Keratinocyte (primary cell): ENCODE measurements at regions not wholly inside any gene's neighbourhood (a gene's known extent, or its start where the extent isn't known, plus 50 kb on each side); places are given as distances from the start of the nearest gene placed in this dataset.

Experiments used
- DNase-seq: peaks from one replicate; pipeline ENCODE4 v3.0.0-alpha.2; 2011; ENCODE audit warnings: low read depth, missing footprints, low spot score
- FAIRE-seq: peaks from 2 replicates; lab custom pipeline; 2011; peaks lifted over from hg19 to GRCh38; lab: Jason Lieb, UNC
- H2AFZ ChIP-seq: 2 replicates; pipeline ENCODE4 v1.6.0; 2012; ENCODE audit warnings: low read length, control low read depth, inconsistent platforms; ENCODE audit not compliant: control insufficient read depth
- H3K27ac ChIP-seq: 2 replicates; pipeline ENCODE4 v1.5.1; 2011; ENCODE audit warnings: low read length; ENCODE audit not compliant: control insufficient read depth, insufficient read depth
- H3K27me3 ChIP-seq: 3 replicates; pipeline ENCODE4 v1.6.0; 2011; ENCODE audit warnings: low read length; ENCODE audit not compliant: control insufficient read depth, insufficient read depth; ENCODE audit errors: extremely low read depth
- H3K36me3 ChIP-seq, 2 experiments: 2 replicates in 1 of 2; 3 replicates in 1 of 2; pipeline ENCODE4 v1.5.1; 2011; ENCODE audit warnings: low read length in 2 of 2, mild to moderate bottlenecking in 1 of 2; ENCODE audit not compliant: control insufficient read depth in 2 of 2, insufficient read depth in 2 of 2; ENCODE audit errors: extremely low read depth in 1 of 2
- H3K4me1 ChIP-seq: 3 replicates; pipeline ENCODE4 v1.5.1; 2011; ENCODE audit warnings: low read length; ENCODE audit not compliant: control insufficient read depth, insufficient read depth; ENCODE audit errors: extremely low read depth
- H3K4me2 ChIP-seq: 3 replicates; pipeline ENCODE4 v1.6.0; 2011; ENCODE audit warnings: low read depth, low read length; ENCODE audit not compliant: control insufficient read depth, insufficient read depth; ENCODE audit errors: extremely low read depth
- H3K4me3 ChIP-seq, 3 experiments: fragments of 200-600 bp in 1 of 3; sonication (generic) in 1 of 3; 2 replicates in 2 of 3; 3 replicates in 1 of 3; pipeline ENCODE4 v1.5.1; 2011 to 2016; ENCODE audit warnings: low read length in 3 of 3, mild to moderate bottlenecking in 3 of 3, control low read depth in 2 of 3, inconsistent platforms in 1 of 3, low read depth in 1 of 3, mixed read lengths in 1 of 3, mixed run types in 1 of 3, moderate library complexity in 1 of 3; ENCODE audit not compliant: control insufficient read depth in 2 of 3, insufficient read depth in 2 of 3; ENCODE audit errors: extremely low read depth in 1 of 3
- H3K79me2 ChIP-seq: 2 replicates; pipeline ENCODE4 v1.6.0; 2012; ENCODE audit warnings: low read length; ENCODE audit not compliant: control insufficient read depth, insufficient read depth
- H3K9ac ChIP-seq: 3 replicates; pipeline ENCODE4 v1.6.0; 2011; ENCODE audit warnings: low read length; ENCODE audit not compliant: control insufficient read depth, insufficient read depth; ENCODE audit errors: extremely low read depth
- H3K9me1 ChIP-seq: 3 replicates; pipeline ENCODE4 v1.6.0; 2011; ENCODE audit warnings: low read length; ENCODE audit not compliant: control insufficient read depth, insufficient read depth; ENCODE audit errors: extremely low read depth
- H3K9me3 ChIP-seq: 2 replicates; pipeline ENCODE4 v1.5.1; 2012; ENCODE audit warnings: low read depth, low read length; ENCODE audit not compliant: control insufficient read depth
- H4K20me1 ChIP-seq: 3 replicates; pipeline ENCODE4 v1.6.0; 2011; ENCODE audit warnings: low read length; ENCODE audit not compliant: control insufficient read depth, insufficient read depth; ENCODE audit errors: extremely low read depth
- CTCF ChIP-seq, 3 experiments: IDR thresholded peaks in 1 of 3; conservative IDR thresholded peaks in 1 of 3; optimal IDR thresholded peaks in 1 of 3; 2 replicates in 2 of 3; 3 replicates in 1 of 3; pipeline versions ENCODE3 to v1.5.1; 2011; ENCODE audit warnings: low read length in 3 of 3, mild to moderate bottlenecking in 3 of 3, moderate library complexity in 2 of 3, control low read depth in 1 of 3, inconsistent platforms in 1 of 3; ENCODE audit not compliant: insufficient read depth in 2 of 3; ENCODE audit errors: extremely low read depth in 1 of 3
- EZH2 ChIP-seq: IDR thresholded peaks from one replicate; pipeline ENCODE4 v1.6.1; 2012; ENCODE audit warnings: inconsistent platforms, mild to moderate bottlenecking, low read length, moderate library complexity
- dilution Hi-C: fragments of 300-500 bp; cut with MboI; formaldehyde crosslinking; loops from one replicate; pipeline ENCODE4 v1.7.0; 2020; ENCODE audit warnings: low sequenced_read_pairs; ENCODE audit not compliant: extremely low pct_ligation_motif_present

- H3K4me1 ChIP-seq: peaks cover 2% of the 10 kb centered on the region
- H3K27ac ChIP-seq: no peak overlapping the region
- H3K9me3 ChIP-seq: no peaks in the 10 kb centered on the region
- no peaks in the 10 kb centered on the region for H3K79me2 ChIP-seq
- dilution Hi-C loops: no loop called here
- no peak overlapping the region for H3K9ac ChIP-seq
- H3K4me3 ChIP-seq: no peak overlapping the region
- no peaks in the 10 kb centered on the region for H3K36me3 ChIP-seq
- H3K27me3 ChIP-seq: no peaks in the 10 kb centered on the region
- no peaks in the 10 kb centered on the region for H4K20me1 ChIP-seq
- FAIRE-seq (no peak), DNase-seq (no peak)
- no peak for TF ChIP-seq EZH2
- no peak overlapping the region for H3K4me2 ChIP-seq
- H3K9me1 ChIP-seq: no peaks in the 10 kb centered on the region
- no peak overlapping the region for H2AFZ ChIP-seq
These were observed 782.9 kb downstream of the BCL11B start for GRCh38 chr14:98489115-98489514.

DNA sequence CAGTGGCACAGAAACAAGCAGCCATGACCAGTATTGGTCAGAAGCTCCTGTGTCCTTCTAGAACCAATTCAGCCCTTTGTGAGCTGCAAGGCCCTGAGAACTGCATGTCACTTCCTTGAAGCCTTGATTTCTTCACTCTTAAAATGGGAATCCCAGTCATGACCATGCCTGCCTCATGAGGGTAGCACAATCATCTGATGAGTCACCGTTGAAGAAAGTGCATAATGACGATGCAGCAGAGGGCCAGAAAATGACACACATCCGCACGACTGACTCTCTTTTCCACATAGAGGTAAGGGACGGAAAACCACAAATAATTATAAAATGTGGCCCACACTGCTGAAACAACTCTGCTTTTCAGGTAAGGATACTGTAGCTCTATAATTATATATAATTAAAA, 777.4 kb downstream of the BCL11B start:
- Histone ChIP-seq H2AFZ (peak overlapping the region; percentile 77), H3K4me2 (peak overlapping the region; percentile 47), H3K9me1 (no peaks in the 10 kb centered on the region), H4K20me1 (no peaks in the 10 kb centered on the region), H3K36me3 (no peaks in the 10 kb centered on the region), H3K4me3 (no peak overlapping the region), H3K79me2 (no peaks in the 10 kb centered on the region), H3K27ac (peak overlapping the region; percentile 82), H3K4me1 (peaks cover 33% of the 10 kb centered on the region), H3K27me3 (no peaks in the 10 kb centered on the region), H3K9ac (peak overlapping the region; percentile 17), H3K9me3 (no peaks in the 10 kb centered on the region)
- dilution Hi-C loops: no loop called here
- FAIRE-seq (peak; percentile 99), DNase-seq (peak; percentile 77)
- TF ChIP-seq CTCF (optimal IDR thresholded peaks at IDR 0.05 in 1 of 3, IDR thresholded peaks at IDR 0.05 in 1 of 3, conservative IDR thresholded peaks at IDR 0.05 in 1 of 3; ENCODE audit: extremely low read depth in 1 of 3, insufficient read depth in 2 of 3, low read length in 3 of 3) (peak in 2 of 3 experiments; percentile 14 to 16), EZH2 (no peak)
